DMS79 treated with DMSO at 0.1 percent for 48 hours (cell line): ENCODE measurements at regions not wholly inside any gene's neighbourhood (a gene's known extent, or its start where the extent isn't known, plus 50 kb on each side); places are given as distances from the start of the nearest gene placed in this dataset.

Source experiments
- DNase-seq: peaks from one replicate; lab custom pipeline; 2025; lab: John Stamatoyannopoulos, UW

DNA sequence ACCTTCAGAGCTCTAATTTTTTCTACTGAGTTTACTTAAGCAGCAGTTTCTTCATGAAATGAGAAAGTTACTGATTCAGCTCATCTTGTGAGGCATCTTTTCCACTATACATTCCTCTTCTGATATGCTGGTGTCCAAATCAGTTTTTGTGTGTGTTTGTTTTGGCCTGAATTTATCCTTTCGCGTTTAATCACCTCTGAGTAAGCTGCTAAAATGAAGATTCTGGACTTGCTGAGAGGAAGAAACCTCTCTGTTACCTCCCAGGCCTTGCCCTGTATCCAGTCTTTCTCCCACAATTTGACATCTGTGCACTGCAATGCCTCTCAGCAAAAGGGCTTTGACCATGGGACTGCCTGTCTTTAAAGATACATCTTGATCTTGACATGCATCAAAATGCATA is 536.2 kb upstream of the NRSN1 start:
- no peak for DNase-seq

- DNase-seq = no peak
Observed at GRCh38 chr6:23590498-23591126, 535.4 kb upstream of the NRSN1 start.

GRCh38 chr6:23591761-23592160 is 534.3 kb upstream of the NRSN1 start:
- DNase-seq = no peak

DNA sequence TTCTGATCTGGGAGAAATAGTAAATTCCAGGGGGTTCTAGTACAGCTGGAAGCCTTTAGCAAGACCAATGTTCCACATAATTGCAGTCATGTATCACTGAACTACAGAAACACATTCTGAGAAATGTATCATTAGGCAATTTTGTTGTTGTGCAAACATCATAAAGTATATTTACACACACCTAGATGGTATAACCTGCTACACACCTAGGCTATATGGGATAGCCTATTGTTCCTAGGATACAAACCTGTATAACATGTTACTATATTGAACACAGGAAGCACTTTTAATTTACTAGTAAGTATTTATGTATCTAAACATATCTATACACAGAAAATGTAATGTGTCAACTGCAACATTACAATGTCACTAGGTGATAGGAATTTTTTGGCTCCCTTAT is 525.9 kb upstream of the NRSN1 start:
- no peak for DNase-seq

DNA sequence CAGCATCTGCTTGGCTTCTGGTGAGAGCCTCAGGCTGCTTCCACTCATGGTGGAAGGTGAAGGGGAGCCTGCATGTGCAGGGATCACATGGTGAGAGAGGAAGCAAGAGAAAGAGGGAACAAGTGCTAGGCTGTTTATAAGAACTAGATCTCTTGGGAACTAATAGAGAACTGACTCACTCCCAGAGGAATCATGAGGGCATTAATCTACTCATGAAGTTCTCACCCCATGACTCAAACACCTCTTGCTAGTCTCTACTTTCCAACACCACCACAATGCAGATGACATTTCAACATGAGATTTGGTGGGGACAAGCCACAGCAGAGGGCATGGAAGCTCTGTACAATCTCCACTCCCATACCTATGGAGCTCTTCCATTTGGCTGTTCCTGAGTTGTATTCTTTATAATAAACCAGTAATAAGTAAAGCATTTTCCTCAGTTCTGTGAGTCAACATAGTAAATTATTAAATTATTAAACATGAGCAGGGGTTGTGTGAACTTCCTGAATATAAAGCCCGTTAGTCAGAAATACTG is 524.1 kb upstream of the NRSN1 start:
- DNase-seq = no peak

- DNase-seq = no peak
Observed at GRCh38 chr6:23608931-23609435, 517.0 kb upstream of the NRSN1 start.

DNA sequence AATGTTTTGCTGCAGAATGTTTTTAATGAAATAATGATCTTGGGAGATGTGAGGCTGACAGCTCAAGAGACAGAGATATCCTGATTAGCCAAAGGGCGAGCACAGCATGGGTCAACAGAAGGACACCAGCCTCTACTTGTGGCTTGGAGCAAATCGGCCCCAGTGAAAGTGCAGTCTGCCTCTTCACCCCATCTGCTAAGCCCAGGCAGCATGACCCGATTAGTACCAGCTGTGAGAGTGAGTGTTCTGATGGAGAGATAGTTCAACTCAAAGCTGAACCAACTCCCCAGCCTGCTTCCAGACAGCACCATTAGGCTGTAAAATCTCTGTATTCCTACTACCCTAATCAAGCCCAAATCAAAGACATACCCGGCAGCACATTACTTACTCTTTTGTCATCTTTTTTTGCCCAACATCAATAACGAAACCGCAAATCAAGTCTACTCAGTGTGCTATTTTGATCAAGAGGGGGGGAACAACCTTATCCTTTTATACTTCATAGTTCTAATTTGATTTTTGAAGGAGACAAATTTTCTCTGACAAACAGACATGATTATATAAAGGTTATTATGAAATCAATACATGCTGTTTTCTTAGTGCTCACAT is 514.1 kb upstream of the NRSN1 start:
- no peak for DNase-seq

DNA sequence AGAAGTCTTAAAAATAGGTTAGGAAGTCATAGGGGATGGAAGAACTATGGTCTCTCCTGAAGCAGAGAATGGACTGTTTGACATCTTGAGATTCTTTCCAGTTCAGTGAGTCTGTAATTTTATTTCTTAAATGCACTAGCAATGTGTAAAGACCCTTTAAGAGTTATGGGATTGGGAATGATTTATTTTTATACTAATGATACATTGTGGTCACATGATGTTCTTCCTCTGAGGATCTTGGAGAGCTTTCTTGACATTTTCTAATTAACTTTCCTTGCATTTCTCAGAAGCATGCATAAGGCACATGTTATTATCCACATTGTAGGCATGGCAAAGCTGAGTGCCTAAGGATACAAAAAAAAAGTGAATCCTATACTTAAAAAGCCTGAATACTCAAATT is 507.6 kb upstream of the NRSN1 start:
- DNase-seq = no peak

DNA sequence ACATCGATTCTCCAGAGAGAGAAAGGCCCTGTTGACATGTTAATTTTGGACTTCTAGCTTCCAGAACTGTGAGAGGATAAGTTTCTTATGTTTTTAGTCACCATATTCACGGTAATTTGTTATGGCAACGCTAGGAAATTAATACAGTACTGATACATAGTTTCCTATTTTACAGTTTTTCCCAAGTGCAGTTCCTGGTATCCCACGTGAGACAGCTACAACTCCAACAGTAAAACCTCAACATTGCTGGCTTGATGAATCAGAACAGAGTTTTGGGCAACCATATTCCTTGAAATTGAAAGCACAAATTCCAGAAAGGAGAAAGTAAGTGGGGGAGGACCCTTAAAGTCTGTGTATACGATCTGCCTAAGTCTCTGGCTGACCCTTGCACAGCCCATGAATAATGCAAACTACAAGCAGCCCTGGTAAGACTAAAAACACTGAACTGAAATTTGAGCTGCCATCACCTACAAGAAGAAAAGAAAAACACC is 505.1 kb upstream of the NRSN1 start:
- DNase-seq = no peak

DNA sequence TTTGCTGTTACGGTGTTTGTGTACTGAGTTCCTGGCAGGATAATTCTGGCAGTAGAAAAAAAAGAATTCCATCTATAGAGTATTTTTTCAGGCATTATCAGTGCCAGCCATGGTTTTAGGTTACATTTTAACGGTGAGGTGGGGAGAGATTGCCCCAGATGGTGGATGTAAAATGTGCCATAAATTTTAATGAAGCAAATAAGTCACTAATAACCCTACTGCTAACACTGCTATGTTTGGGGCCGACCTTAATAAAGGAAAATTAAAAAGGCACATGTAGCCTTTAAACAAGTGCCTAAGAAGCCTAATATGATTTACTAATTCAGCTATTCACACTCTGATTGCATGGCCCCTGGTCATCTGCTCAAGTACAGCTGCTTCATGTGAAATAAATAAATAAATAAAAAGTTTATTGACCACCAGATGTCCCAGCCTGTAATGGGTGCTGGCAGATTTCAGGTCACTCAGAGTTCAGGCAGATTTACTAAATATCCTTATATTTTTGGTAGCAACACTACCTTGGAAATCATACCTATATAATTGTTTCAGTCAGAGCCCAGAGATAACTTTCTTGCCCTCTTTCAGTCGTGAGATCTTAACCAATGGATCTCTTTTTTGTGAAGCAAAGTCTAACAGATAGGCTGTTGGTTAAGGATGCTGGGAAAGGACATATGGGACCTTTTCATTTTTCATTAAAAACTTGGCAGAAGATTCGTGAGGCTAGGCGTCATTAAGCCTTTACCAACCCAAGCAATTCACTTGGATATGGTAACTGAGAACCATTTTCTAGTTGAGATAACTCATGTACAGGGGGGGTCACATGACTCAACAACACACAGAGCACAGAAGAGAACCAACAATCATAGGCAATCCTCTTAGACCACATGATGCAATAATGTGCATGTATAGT is 495.0 kb upstream of the NRSN1 start:
- DNase-seq = no peak

GRCh38 chr6:23633996-23634395 is 492.0 kb upstream of the NRSN1 start:
- DNase-seq = no peak

- no peak for DNase-seq
Observed at GRCh38 chr6:23635150-23635549, 490.9 kb upstream of the NRSN1 start.

GRCh38 chr6:23637296-23637695 is 488.7 kb upstream of the NRSN1 start:
- DNase-seq = no peak

GRCh38 chr6:23642849-23643248 is 483.2 kb upstream of the NRSN1 start:
- DNase-seq = no peak

GRCh38 chr6:23647045-23647444 is 479.0 kb upstream of the NRSN1 start:
- no peak for DNase-seq

DNA sequence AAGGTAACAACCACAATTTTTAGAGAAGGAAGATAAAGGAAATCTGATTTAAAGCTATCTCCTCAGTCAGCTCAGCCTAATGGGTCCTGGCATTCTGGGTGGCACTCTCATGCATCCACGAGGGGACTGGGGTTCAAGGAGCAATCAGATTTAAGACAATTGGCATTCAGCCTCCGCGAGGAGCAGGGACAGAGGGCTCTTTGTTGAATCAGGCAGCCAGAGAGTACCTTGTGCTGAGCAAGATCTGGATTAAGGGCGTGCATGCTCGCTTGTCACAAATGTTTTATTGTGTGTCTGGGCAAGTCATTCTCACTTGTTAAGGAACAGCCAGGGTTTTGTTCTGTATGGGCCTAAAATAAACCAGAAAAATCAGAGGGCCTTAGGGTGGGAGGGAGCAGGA is 475.3 kb upstream of the NRSN1 start:
- no peak for DNase-seq

GRCh38 chr6:23654745-23655144 is 471.3 kb upstream of the NRSN1 start:
- no peak for DNase-seq

- no peak for DNase-seq
Observed at GRCh38 chr6:23655525-23655924, 470.5 kb upstream of the NRSN1 start.

DNA sequence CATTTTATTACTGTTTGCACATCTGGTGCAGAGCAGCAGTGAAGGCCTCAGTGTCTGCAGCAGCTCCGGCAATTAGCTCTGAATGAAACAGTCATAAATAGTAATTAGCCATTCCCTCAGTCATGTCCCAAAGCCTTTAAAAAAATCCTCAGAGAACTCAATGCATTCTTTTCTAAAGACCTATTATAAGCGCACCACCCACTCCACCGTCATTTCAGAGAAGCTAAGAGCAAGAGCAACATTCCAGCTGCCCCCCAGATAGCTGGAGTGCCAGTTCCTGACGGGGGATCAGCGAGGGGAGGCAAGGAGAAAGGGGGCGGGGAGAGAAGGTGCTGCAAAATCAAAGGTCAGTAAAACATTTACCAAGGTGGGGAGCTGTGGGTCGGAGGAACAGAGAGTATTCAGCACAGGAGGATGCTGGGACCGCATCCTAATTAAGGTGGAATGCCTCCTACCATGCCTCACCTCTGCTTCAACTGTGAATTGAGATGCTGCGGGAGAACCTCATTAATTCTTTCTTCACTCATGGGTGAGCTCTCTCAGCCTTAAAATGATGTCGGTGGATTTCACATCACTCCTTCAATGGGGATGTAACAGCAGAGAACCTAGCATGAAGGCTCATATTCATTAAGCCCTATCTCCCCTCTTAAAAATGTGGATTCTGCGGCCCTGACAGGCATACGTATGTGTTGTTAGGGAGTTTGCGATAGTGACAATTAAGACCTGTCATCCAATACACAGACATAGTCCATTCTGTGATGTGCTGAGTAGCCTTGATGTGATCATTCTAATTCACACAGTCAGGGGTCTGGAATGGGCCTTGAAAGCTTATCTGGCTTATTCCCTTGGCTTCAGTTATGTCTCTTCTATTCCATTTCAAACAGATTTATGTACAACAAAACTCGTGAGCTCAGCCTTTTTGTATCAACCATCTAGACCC is 469.5 kb upstream of the NRSN1 start:
- DNase-seq = no peak

GRCh38 chr6:23659125-23659524 is 466.9 kb upstream of the NRSN1 start:
- DNase-seq = no peak

- DNase-seq = no peak
Observed at GRCh38 chr6:23661549-23661948, 464.5 kb upstream of the NRSN1 start.
